NT2/D1 (cell line): ENCODE measurements at regions not wholly inside any gene's neighbourhood (a gene's known extent, or its start where the extent isn't known, plus 50 kb on each side); places are given as distances from the start of the nearest gene placed in this dataset.

Source experiments
- DNase-seq: peaks from one replicate; pipeline ENCODE4 v3.0.0-alpha.2; 2011; ENCODE audit warnings: low read depth, low spot score
- H3K27me3 ChIP-seq: 2 replicates; pipeline ENCODE4 v1.6.0; 2011; ENCODE audit warnings: mild to moderate bottlenecking; ENCODE audit not compliant: insufficient read length, insufficient read depth
- H3K36me3 ChIP-seq: 2 replicates; pipeline ENCODE4 v1.6.1; 2011; ENCODE audit warnings: mild to moderate bottlenecking, low read length, mixed read lengths; ENCODE audit not compliant: insufficient read depth, insufficient read length
- H3K4me1 ChIP-seq: 2 replicates; pipeline ENCODE4 v1.5.1; 2011; ENCODE audit not compliant: insufficient read depth, insufficient read length
- H3K4me3 ChIP-seq: 2 replicates; pipeline ENCODE4 v1.5.1; 2011; ENCODE audit warnings: low read depth; ENCODE audit not compliant: insufficient read length
- H3K9ac ChIP-seq: 2 replicates; pipeline ENCODE4 v1.6.0; 2011; ENCODE audit warnings: low read depth; ENCODE audit not compliant: insufficient read length
- H3K9me3 ChIP-seq: 2 replicates; pipeline ENCODE4 v1.5.1; 2011; ENCODE audit warnings: mild to moderate bottlenecking, low read length; ENCODE audit not compliant: insufficient read depth
- SUZ12 ChIP-seq: IDR thresholded peaks from 2 replicates; pipeline ENCODE4 v1.6.1; 2011; ENCODE audit not compliant: insufficient read length, insufficient read depth; ENCODE audit errors: extremely low read depth
- YY1 ChIP-seq: IDR thresholded peaks from 2 replicates; pipeline ENCODE4 v1.6.1; 2011; ENCODE audit not compliant: insufficient read length, insufficient read depth
- ZNF274 ChIP-seq: IDR thresholded peaks from 2 replicates; pipeline ENCODE4 v1.6.1; 2011; ENCODE audit warnings: mild to moderate bottlenecking, low read depth, low read length

GRCh38 chr5:57398413-57399093 lies 84.1 kb downstream of the ACTBL2 start:
- no peak overlapping the region for H3K9ac ChIP-seq
- no peaks in the 10 kb centered on the region for H3K4me1 ChIP-seq
- H3K27me3 ChIP-seq, result no peaks in the 10 kb centered on the region
- TF ChIP-seq ZNF274 (no peak), YY1 (no peak), SUZ12 (no peak)
- no peak overlapping the region for H3K4me3 ChIP-seq
- DNase-seq, result no peak
- H3K9me3 ChIP-seq, result no peaks in the 10 kb centered on the region
- no peaks in the 10 kb centered on the region for H3K36me3 ChIP-seq

GRCh38 chr5:57396701-57397100 lies 85.9 kb downstream of the ACTBL2 start:
- H3K27me3 ChIP-seq, result no peaks in the 10 kb centered on the region
- H3K4me3 ChIP-seq, result no peak overlapping the region
- H3K4me1 ChIP-seq, result no peaks in the 10 kb centered on the region
- H3K9ac ChIP-seq, result no peak overlapping the region
- no peaks in the 10 kb centered on the region for H3K9me3 ChIP-seq
- no peak for DNase-seq
- TF ChIP-seq YY1, result no peak
- no peaks in the 10 kb centered on the region for H3K36me3 ChIP-seq

GRCh38 chr5:57394421-57395210 lies 88.0 kb downstream of the ACTBL2 start:
- H3K9me3 ChIP-seq, result no peaks in the 10 kb centered on the region
- no peaks in the 10 kb centered on the region for H3K27me3 ChIP-seq
- no peak for TF ChIP-seq SUZ12
- no peak for TF ChIP-seq YY1
- TF ChIP-seq ZNF274, result no peak
- H3K4me1 ChIP-seq, result no peaks in the 10 kb centered on the region
- no peak overlapping the region for H3K4me3 ChIP-seq
- DNase-seq, result no peak
- no peak overlapping the region for H3K9ac ChIP-seq
- H3K36me3 ChIP-seq, result no peaks in the 10 kb centered on the region

GRCh38 chr5:57386958-57387357 lies 95.7 kb downstream of the ACTBL2 start:
- H3K9me3 ChIP-seq, result no peaks in the 10 kb centered on the region
- H3K27me3 ChIP-seq, result no peaks in the 10 kb centered on the region
- no peaks in the 10 kb centered on the region for H3K36me3 ChIP-seq
- no peak overlapping the region for H3K4me3 ChIP-seq
- peaks cover 2% of the 10 kb centered on the region for H3K4me1 ChIP-seq
- DNase-seq, result no peak
- no peak for TF ChIP-seq SUZ12
- no peak for TF ChIP-seq ZNF274
- no peak for TF ChIP-seq YY1
- no peak overlapping the region for H3K9ac ChIP-seq

- Histone ChIP-seq H3K36me3 (no peaks in the 10 kb centered on the region), H3K27me3 (no peaks in the 10 kb centered on the region), H3K4me3 (no peak overlapping the region), H3K4me1 (peaks cover 2% of the 10 kb centered on the region), H3K9ac (no peak overlapping the region), H3K9me3 (no peaks in the 10 kb centered on the region)
- DNase-seq, result no peak
- TF ChIP-seq SUZ12, result no peak
- TF ChIP-seq YY1, result no peak
- no peak for TF ChIP-seq ZNF274
Observed at GRCh38 chr5:57383093-57383861, 99.3 kb downstream of the ACTBL2 start.

GRCh38 chr5:57382655-57383054 lies 100.0 kb downstream of the ACTBL2 start:
- Histone ChIP-seq H3K4me1 (peaks cover 2% of the 10 kb centered on the region), H3K9ac (no peak overlapping the region), H3K9me3 (no peaks in the 10 kb centered on the region), H3K4me3 (no peak overlapping the region), H3K36me3 (no peaks in the 10 kb centered on the region), H3K27me3 (no peaks in the 10 kb centered on the region)
- no peak for DNase-seq
- TF ChIP-seq YY1 (no peak), ZNF274 (no peak), SUZ12 (no peak)

GRCh38 chr5:57370376-57370775 lies 112.2 kb downstream of the ACTBL2 start:
- no peak for DNase-seq
- Histone ChIP-seq H3K36me3 (no peaks in the 10 kb centered on the region), H3K27me3 (no peaks in the 10 kb centered on the region), H3K9ac (no peak overlapping the region), H3K9me3 (no peaks in the 10 kb centered on the region), H3K4me1 (no peaks in the 10 kb centered on the region), H3K4me3 (no peak overlapping the region)
- no peak for TF ChIP-seq YY1
- TF ChIP-seq SUZ12, result no peak
- no peak for TF ChIP-seq ZNF274
